Subcutaneous abdominal adipose tissue (tissue), 5 donors: ENCODE measurements at regions not wholly inside any gene's neighbourhood (a gene's known extent, or its start where the extent isn't known, plus 50 kb on each side); places are given as distances from the start of the nearest gene placed in this dataset.

ENCODE experiments used
- H3K27ac ChIP-seq: one replicate; pipeline ENCODE4 v1.7.0; 2013; ENCODE audit warnings: low read depth, mild to moderate bottlenecking, inconsistent platforms, low read length, moderate library complexity
- H3K27me3 ChIP-seq, 5 donors: one replicate each; pipeline ENCODE4 v1.7.0; 2013; ENCODE audit warnings: low read length in 5 of 5, inconsistent platforms in 1 of 5; ENCODE audit not compliant: control insufficient read depth in 5 of 5, insufficient read depth in 4 of 5
- H3K36me3 ChIP-seq, 5 donors: one replicate each; pipeline ENCODE4 v1.7.0; 2013; ENCODE audit warnings: low read length in 5 of 5; ENCODE audit not compliant: control insufficient read depth in 5 of 5, insufficient read depth in 5 of 5
- H3K4me1 ChIP-seq, 5 donors: one replicate each; pipeline ENCODE4 v1.7.0; 2013; ENCODE audit warnings: low read length in 5 of 5, mild to moderate bottlenecking in 3 of 5, moderate library complexity in 1 of 5; ENCODE audit not compliant: control insufficient read depth in 5 of 5, insufficient read depth in 5 of 5
- H3K4me3 ChIP-seq, 5 donors: one replicate each; pipeline ENCODE4 v1.7.0; 2013; ENCODE audit warnings: low read length in 5 of 5, low read depth in 1 of 5
- H3K9ac ChIP-seq, 5 donors: one replicate each; pipeline ENCODE4 v1.7.0; 2013; ENCODE audit warnings: low read length in 5 of 5, mild to moderate bottlenecking in 4 of 5, moderate library complexity in 3 of 5
- H3K9me3 ChIP-seq, 5 donors: one replicate each; pipeline ENCODE4 v1.7.0; 2013; ENCODE audit warnings: low read length in 5 of 5; ENCODE audit not compliant: control insufficient read depth in 5 of 5
- donor health status: healthy.
- donor health status: healthy.
- donor health status: healthy.
- donor health status: healthy.
- donor health status: healthy.

- Histone ChIP-seq H3K9ac (no peak overlapping the region), H3K9me3 (peaks cover 0 to 2% (median 0%) of the 10 kb centered on the region in 5 donors), H3K4me3 (no peak overlapping the region), H3K4me1 (peaks cover 0 to 4% (median 4%) of the 10 kb centered on the region in 5 donors), H3K36me3 (no peaks in the 10 kb centered on the region), H3K27ac (no peak overlapping the region), H3K27me3 (peaks cover 0 to 4% (median 2%) of the 10 kb centered on the region in 5 donors)
Observed at GRCh38 chrX:13479452-13479813, 90.0 kb upstream of the EGFL6 start.

GRCh38 chrX:13478740-13479451 lies 90.5 kb upstream of the EGFL6 start:
- Histone ChIP-seq H3K9me3 (peaks cover 0 to 2% (median 0%) of the 10 kb centered on the region in 5 donors), H3K36me3 (no peaks in the 10 kb centered on the region), H3K4me3 (no peak overlapping the region), H3K27me3 (peaks cover 0 to 3% (median 0%) of the 10 kb centered on the region in 5 donors), H3K27ac (no peak overlapping the region), H3K4me1 (peaks cover 0 to 8% (median 5%) of the 10 kb centered on the region in 5 donors), H3K9ac (no peak overlapping the region)

DNA sequence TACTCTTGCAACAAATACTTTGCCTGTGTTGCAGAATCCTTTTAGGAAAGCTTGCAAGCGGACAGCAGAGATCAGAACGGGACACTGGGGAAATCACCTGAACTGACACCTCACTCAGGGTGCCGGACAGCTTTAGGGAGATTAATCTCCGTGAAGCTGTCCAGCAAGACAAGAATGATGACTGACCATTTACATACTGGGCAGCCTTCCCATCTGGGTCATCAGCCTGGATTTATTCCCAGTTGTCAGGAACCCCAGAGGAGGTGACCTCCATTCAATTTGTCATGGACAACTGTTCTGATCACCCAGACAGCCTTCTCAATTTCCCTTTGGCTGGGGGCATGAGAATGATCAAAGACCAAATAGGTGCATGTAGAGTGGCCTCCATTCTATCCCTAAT lies 93.0 kb upstream of the EGFL6 start:
- Histone ChIP-seq H3K9me3 (peaks cover 0 to 2% (median 0%) of the 10 kb centered on the region in 5 donors), H3K4me3 (no peak overlapping the region), H3K9ac (no peak overlapping the region), H3K27ac (no peak overlapping the region), H3K4me1 (peaks cover 0 to 14% (median 10%) of the 10 kb centered on the region in 5 donors), H3K27me3 (peaks cover 0 to 5% (median 0%) of the 10 kb centered on the region in 5 donors), H3K36me3 (no peaks in the 10 kb centered on the region)

DNA sequence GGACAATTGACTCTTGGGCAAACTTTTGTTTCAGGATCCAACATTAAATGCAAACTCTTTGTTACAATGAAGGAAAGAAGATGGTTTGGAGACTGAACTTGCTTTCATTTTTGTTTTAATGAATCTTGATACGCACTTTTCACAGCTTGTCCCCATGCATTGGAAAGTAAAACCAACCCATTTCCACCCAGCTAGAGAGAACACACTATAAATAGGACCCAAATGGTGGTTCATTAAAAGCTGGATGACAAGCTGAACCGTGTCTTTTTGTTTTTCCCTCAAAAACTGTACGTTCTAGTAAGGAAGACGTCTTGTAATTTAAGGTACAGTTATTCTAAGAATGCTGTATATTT lies 95.3 kb upstream of the EGFL6 start:
- H3K4me3 ChIP-seq: peak overlapping the region in 3 of 5 donors; percentile 1 to 35 (median 29)
- peaks cover 0 to 7% (median 3%) of the 10 kb centered on the region in 5 donors for H3K27me3 ChIP-seq
- H3K9ac ChIP-seq: no peak overlapping the region
- H3K36me3 ChIP-seq: no peaks in the 10 kb centered on the region
- peak overlapping the region; percentile 33 for H3K27ac ChIP-seq
- peaks cover 0 to 16% (median 13%) of the 10 kb centered on the region in 5 donors for H3K4me1 ChIP-seq
- H3K9me3 ChIP-seq: no peaks in the 10 kb centered on the region

- H3K27ac ChIP-seq: peak overlapping the region; percentile 33
- H3K9ac ChIP-seq: peak overlapping the region in 1 of 5 donors; percentile 13
- no peaks in the 10 kb centered on the region for H3K9me3 ChIP-seq
- H3K4me1 ChIP-seq: peaks cover 0 to 16% (median 10%) of the 10 kb centered on the region in 5 donors
- no peaks in the 10 kb centered on the region for H3K36me3 ChIP-seq
- H3K4me3 ChIP-seq: peak overlapping the region in 3 of 5 donors; percentile 23 to 35 (median 29)
- peaks cover 0 to 10% (median 4%) of the 10 kb centered on the region in 5 donors for H3K27me3 ChIP-seq
Observed at GRCh38 chrX:13473442-13474163, 95.8 kb upstream of the EGFL6 start.

DNA sequence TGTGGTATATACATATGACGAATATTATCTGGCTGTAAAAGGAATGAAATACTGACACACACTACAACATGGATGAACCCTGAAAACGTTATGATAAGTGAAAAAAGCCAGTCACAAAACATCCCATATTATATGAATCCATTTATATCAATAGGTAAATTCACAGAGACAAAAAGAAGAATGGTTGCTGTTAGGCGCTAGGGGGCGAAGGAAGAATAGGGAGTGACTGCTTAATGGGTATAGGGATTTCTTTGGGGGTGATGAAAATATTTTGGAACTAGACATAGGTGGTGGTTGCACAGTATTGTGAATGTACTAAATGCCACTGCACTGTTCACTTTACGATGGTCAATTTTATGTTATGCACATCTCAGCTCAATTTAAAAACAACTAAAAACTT lies 96.4 kb upstream of the EGFL6 start:
- H3K27me3 ChIP-seq: peaks cover 0 to 10% (median 4%) of the 10 kb centered on the region in 5 donors
- no peak overlapping the region for H3K4me3 ChIP-seq
- no peak overlapping the region for H3K9ac ChIP-seq
- peak overlapping the region; percentile 33 for H3K27ac ChIP-seq
- H3K9me3 ChIP-seq: no peaks in the 10 kb centered on the region
- no peaks in the 10 kb centered on the region for H3K36me3 ChIP-seq
- H3K4me1 ChIP-seq: peaks cover 0 to 16% (median 10%) of the 10 kb centered on the region in 5 donors

- Histone ChIP-seq H3K9me3 (no peaks in the 10 kb centered on the region), H3K4me3 (no peak overlapping the region), H3K9ac (no peak overlapping the region), H3K36me3 (no peaks in the 10 kb centered on the region), H3K4me1 (peaks cover 0 to 16% (median 10%) of the 10 kb centered on the region in 5 donors), H3K27me3 (peaks cover 0 to 10% (median 4%) of the 10 kb centered on the region in 5 donors), H3K27ac (no peak overlapping the region)
Observed at GRCh38 chrX:13471269-13471668, 98.1 kb upstream of the EGFL6 start.

DNA sequence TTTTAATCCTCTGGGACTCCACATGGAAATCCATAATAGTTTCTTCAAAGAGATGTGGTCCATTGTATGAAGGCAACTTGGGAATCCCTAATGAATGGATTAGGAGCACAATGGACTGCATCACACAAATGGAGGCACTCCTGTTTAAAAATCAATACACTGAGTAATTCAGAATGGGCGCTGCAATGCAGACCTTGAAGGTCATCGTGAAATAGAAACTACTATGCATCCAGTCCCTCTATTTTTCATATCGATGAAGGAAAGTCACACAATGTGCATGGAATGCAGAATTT lies 98.8 kb upstream of the EGFL6 start:
- no peak overlapping the region for H3K9ac ChIP-seq
- peaks cover 0 to 16% (median 10%) of the 10 kb centered on the region in 5 donors for H3K4me1 ChIP-seq

GRCh38 chrX:13469963-13470684 lies 99.3 kb upstream of the EGFL6 start:
- H3K27me3 ChIP-seq: peaks cover 0 to 10% (median 4%) of the 10 kb centered on the region in 5 donors
- H3K9me3 ChIP-seq: no peaks in the 10 kb centered on the region
- no peak overlapping the region for H3K27ac ChIP-seq
- no peaks in the 10 kb centered on the region for H3K36me3 ChIP-seq
- peaks cover 0 to 16% (median 10%) of the 10 kb centered on the region in 5 donors for H3K4me1 ChIP-seq
- no peak overlapping the region for H3K9ac ChIP-seq
- no peak overlapping the region for H3K4me3 ChIP-seq

More for the DNA sequence above, 98.8 kb upstream of the EGFL6 start:
- Histone ChIP-seq H3K27me3 (peaks cover 0 to 10% (median 4%) of the 10 kb centered on the region in 5 donors), H3K9me3 (no peaks in the 10 kb centered on the region), H3K36me3 (no peaks in the 10 kb centered on the region), H3K4me3 (no peak overlapping the region), H3K27ac (no peak overlapping the region)

DNA sequence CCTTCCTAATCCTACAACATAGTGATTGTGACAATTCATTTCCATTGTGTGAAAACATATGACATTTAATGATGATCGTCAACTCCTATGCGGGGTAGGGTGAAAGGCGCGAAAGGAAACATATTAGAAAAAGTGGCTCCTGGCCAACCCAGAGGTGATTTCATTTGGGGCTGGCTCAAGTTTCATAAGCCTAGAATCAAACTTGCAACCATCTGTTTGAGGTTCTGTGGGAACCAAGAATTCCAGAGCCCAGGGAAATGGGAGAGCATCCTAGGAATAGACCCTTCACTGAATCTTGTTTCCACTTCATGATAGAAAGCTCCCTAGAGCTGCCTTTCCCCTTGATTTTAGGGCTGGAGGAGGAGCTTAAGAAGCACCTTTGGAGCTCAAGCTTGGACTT lies 101.3 kb upstream of the EGFL6 start:
- no peak overlapping the region for H3K27ac ChIP-seq
- H3K4me3 ChIP-seq: no peak overlapping the region
- H3K9ac ChIP-seq: no peak overlapping the region
- peaks cover 0 to 6% (median under 1%) of the 10 kb centered on the region in 5 donors for H3K4me1 ChIP-seq
- peaks cover under 1 to 11% (median 3%) of the 10 kb centered on the region in 5 donors for H3K9me3 ChIP-seq
- no peaks in the 10 kb centered on the region for H3K36me3 ChIP-seq
- H3K27me3 ChIP-seq: peaks cover 0 to 12% (median 5%) of the 10 kb centered on the region in 5 donors
